LNCAP (cell line): ENCODE measurements at regions not wholly inside any gene's neighbourhood (a gene's known extent, or its start where the extent isn't known, plus 50 kb on each side); places are given as distances from the start of the nearest gene placed in this dataset.

Experiments used
- TF ChIP-seq, protein P1 (sequence below): fragments of 450-650 bp; IDR thresholded peaks from 2 replicates; pipeline ENCODE4 v1.5.1; 2017; ENCODE audit warnings: mild to moderate bottlenecking

DNA sequence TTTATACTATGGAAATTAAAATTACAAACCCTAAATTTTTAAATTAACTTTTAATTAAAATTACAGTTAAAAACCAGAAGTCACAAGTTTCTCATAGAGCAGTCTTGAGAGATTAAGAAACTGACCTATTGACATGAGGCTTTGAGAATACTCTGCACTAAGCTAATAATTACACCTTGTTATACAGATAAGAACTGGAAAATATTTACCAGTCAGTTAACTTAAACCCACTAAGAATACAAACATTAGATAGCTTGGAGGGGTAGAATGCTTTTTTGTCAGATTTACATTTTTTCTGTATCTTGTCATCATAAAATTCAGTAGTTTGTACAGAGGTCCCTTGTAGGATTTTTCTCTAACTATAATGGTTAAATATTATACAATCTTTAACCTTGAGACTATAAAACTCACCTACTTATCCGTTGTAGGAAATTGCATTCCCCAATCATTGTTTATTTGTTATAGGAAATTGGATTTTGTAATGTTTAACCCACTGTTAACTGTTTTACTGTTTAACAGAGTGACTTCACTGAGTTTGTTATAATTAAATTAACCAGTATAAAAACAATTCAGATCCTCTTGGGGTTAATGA, 219.7 kb upstream of the PKDCC start:
- TF ChIP-seq, protein P1, sequence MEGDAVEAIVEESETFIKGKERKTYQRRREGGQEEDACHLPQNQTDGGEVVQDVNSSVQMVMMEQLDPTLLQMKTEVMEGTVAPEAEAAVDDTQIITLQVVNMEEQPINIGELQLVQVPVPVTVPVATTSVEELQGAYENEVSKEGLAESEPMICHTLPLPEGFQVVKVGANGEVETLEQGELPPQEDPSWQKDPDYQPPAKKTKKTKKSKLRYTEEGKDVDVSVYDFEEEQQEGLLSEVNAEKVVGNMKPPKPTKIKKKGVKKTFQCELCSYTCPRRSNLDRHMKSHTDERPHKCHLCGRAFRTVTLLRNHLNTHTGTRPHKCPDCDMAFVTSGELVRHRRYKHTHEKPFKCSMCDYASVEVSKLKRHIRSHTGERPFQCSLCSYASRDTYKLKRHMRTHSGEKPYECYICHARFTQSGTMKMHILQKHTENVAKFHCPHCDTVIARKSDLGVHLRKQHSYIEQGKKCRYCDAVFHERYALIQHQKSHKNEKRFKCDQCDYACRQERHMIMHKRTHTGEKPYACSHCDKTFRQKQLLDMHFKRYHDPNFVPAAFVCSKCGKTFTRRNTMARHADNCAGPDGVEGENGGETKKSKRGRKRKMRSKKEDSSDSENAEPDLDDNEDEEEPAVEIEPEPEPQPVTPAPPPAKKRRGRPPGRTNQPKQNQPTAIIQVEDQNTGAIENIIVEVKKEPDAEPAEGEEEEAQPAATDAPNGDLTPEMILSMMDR: no peak

DNA sequence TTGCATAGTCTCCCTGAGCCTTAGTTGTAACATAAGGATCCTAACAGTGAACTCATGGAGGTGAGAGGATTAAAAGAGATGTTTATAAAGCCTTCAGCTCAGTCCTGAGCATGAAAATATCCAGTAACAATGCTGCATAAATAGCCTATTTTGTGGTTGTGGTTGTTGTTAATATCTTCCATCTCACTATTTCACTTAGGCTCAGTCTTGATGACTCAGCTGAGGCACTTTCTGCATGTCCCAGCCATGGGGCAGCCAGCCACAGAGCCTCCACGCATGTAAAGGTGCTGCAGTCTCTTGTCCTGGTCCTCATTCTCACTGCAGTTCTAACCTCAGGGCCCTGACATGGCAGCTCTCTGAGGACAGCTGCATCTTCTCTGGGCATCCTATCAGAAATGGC, 218.8 kb upstream of the PKDCC start:
- TF ChIP-seq, protein P1: no peak

DNA sequence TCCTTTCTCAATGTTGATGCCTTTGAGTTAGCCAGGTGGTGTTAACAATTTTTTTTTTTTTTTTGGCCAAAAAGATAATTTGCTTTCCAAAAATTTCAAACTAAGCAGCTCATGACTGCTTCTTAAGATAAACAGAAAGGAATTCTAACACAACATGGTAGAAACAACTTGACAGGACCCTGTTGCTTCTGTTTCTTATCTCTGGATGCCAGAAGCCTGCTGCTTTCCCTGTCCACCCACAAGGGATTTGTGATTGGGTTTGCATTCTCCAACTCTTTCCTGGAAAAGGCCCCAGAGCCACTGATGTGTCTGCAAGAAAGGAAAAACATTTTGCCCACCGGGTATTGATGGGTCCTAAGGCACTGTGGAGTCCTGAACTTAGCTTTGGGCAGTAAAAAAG, 217.2 kb upstream of the PKDCC start:
- TF ChIP-seq, protein P1: no peak

DNA sequence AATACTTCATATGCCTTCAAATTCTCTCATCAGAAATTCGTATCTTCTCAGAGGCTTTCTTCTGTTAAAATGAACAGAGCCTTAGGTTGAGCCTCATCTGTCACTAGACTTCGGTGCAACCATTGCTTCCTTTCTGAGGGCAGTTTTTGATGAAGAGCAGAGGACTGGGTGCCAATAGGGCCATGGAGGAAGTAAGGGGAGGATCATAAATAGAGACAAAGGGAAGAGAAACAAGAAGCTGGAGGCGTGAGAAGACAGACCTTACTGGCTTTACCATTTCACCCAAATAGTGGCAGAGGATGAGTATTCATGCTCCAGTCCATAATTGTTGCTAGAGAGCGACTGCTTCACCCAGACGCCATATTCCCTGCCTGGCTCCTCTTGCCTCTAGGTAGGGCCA, 215.6 kb upstream of the PKDCC start:
- TF ChIP-seq, protein P1: no peak

DNA sequence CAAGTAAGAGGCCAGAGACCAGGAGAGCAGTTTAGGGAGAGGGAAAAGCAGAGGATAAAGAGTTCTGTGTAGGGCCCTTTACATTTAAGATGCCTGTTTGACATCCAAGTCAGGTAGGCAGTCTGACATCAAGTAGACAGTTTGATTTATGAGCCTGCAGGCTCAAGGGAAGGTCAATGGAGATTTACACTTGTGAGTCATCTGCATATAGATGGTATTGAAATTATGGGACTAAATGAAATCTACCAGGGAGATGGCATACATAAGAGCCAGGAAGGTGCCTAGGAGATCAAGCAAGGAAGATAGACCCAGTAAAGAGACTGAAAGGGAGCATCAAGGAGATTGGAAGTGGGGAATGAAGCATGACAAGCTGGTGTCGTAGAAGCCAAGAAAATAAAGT, 212.4 kb upstream of the PKDCC start:
- TF ChIP-seq, protein P1: no peak

- TF ChIP-seq, protein P1: no peak
Observed at GRCh38 chr2:41836948-41837347, 210.9 kb upstream of the PKDCC start.

- TF ChIP-seq, protein P1: no peak
Observed at GRCh38 chr2:41837610-41838009, 210.2 kb upstream of the PKDCC start.
